ENCODE measurements at regions not wholly inside any gene's neighbourhood (a gene's known extent, or its start where the extent isn't known, plus 50 kb on each side); places are given as distances from the start of the nearest gene placed in this dataset.

GRCh38 chr2:38466409-38466808, 89.3 kb upstream of the ATL2 start:
- H3K4me1 ChIP-seq (ENCODE audit: insufficient read depth, low read length) = peaks cover 49% of the 10 kb centered on the region
- H3K79me2 ChIP-seq (ENCODE audit: insufficient read depth, low read length) = no peaks in the 10 kb centered on the region
- DNase-seq (ENCODE audit: low spot score) = no peak
- in situ Hi-C loops (cut with HindIII; ENCODE audit: extremely low pct_ligation_motif_present, low pct_unique_long_range_greater_than_20kb) (no loop called here), intact Hi-C loops (cut with micrococcal nuclease; ENCODE audit: unreplicated experiment) (loop anchor here (5.0 kb wide), 1 partner anchor 89 kb away; the partner anchor contains the start of gene ATL2)
- peaks cover 0 to 3% of the 10 kb centered on the region in 2 experiments; a peak in 4 of 5 replicates for H3K27me3 ChIP-seq (ENCODE audit: control insufficient read depth in 1 of 2, insufficient read depth in 2 of 2, low read length in 2 of 2)
- H2AFZ ChIP-seq (ENCODE audit: low read length) = no peak overlapping the region
- H3K36me3 ChIP-seq (replicated peaks in 1 of 2; ENCODE audit: control insufficient read depth in 1 of 2, insufficient read depth in 2 of 2, low read length in 2 of 2) = no peaks in the 10 kb centered on the region
- WGBS (ENCODE audit: low lambda C conversion rate) = 53% methylated on average over 5 of the region's 5 CpGs
- BruUV-seq (replicated peaks) = no TSS peak
- ChIA-PET CTCF (ENCODE audit: low intra/inter-chr PET ratio, low total read pairs) (interaction anchor here (1.5 to 2.2 kb wide), 2 partner anchors 42 to 151 kb away, joined by 4 to 18 read pairs; no protein-coding TSS in a partner anchor), POLR2A (interaction anchor here (1.4 kb wide), 1 partner anchor 90 kb away, joined by 6 read pairs; no protein-coding TSS in a partner anchor)
- H3K9me3 ChIP-seq (ENCODE audit: low read length) = no peaks in the 10 kb centered on the region
- no peak for ATAC-seq
- no peak for TF ChIP-seq MYC (CRISPR knock-in tag; IDR thresholded peaks at IDR 0.05; ENCODE audit: borderline replicate concordance)
- no peak overlapping the region for H3K4me2 ChIP-seq (ENCODE audit: low read depth, low read length)
- no peaks in the 10 kb centered on the region for H4K20me1 ChIP-seq (ENCODE audit: insufficient read depth, low read length)
- no peak for FAIRE-seq
- H3K27ac ChIP-seq (ENCODE audit: extremely low read length, insufficient read depth, low read length) = no peak overlapping the region
- no peak overlapping the region for H3K9ac ChIP-seq (ENCODE audit: insufficient read depth, low read depth, low read length)
- no peak overlapping the region for H3K4me3 ChIP-seq (replicated peaks in 1 of 3; ENCODE audit: insufficient read depth in 1 of 3, low read depth in 2 of 3, low read length in 3 of 3)

DNA sequence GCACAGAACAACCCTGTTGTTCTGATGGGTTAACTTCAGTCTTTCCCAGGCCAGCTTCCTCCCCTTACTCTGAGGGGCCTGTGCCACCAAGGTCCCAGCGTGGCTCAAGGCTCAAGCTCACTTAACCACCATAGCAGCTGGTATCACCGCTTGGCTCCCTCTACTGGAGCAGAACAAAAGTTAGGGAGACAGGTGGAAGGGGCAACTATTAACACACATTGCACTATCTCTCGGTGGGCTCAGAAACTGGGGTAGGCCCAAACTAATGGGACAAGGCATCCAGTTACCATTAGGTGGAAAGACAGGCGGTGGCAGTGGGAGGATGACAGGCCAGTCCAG, 88.7 kb upstream of the ATL2 start:
- H2AFZ ChIP-seq (ENCODE audit: low read length) = no peak overlapping the region
- DNase-seq (ENCODE audit: low spot score) (peak; percentile 75), FAIRE-seq (peak; percentile 88), ATAC-seq (peak; percentile 91)
- ChIA-PET POLR2A (interaction anchor here (0.6 to 1.4 kb wide), 6 partner anchors 11 to 285 kb away, joined by 3 to 6 read pairs (median 3); partner anchors contain the start of gene SRSF7), CTCF (ENCODE audit: low intra/inter-chr PET ratio, low total read pairs) (interaction anchor here (1.5 to 2.2 kb wide), 2 partner anchors 42 to 150 kb away, joined by 4 to 18 read pairs; no protein-coding TSS in a partner anchor)
- peak overlapping the region; percentile 46 for H3K4me2 ChIP-seq (ENCODE audit: low read depth, low read length)
- BruUV-seq (replicated peaks) = no TSS peak
- no peak overlapping the region for H3K9ac ChIP-seq (ENCODE audit: insufficient read depth, low read depth, low read length)
- H3K79me2 ChIP-seq (ENCODE audit: insufficient read depth, low read length) = no peaks in the 10 kb centered on the region
- no peak overlapping the region for H3K4me3 ChIP-seq (replicated peaks in 1 of 3; ENCODE audit: insufficient read depth in 1 of 3, low read depth in 2 of 3, low read length in 3 of 3)
- H3K4me1 ChIP-seq (ENCODE audit: insufficient read depth, low read length) = peaks cover 49% of the 10 kb centered on the region
- no peaks in the 10 kb centered on the region; a peak in 2 of 5 replicates for H3K27me3 ChIP-seq (ENCODE audit: control insufficient read depth in 1 of 2, insufficient read depth in 2 of 2, low read length in 2 of 2)
- no peaks in the 10 kb centered on the region for H3K9me3 ChIP-seq (ENCODE audit: low read length)
- H4K20me1 ChIP-seq (ENCODE audit: insufficient read depth, low read length) = no peaks in the 10 kb centered on the region
- in situ Hi-C loops (cut with HindIII; ENCODE audit: extremely low pct_ligation_motif_present, low pct_unique_long_range_greater_than_20kb) = no loop called here
- intact Hi-C loops (cut with micrococcal nuclease; ENCODE audit: unreplicated experiment) = loop anchor here (1.0 to 5.0 kb wide), 4 partner anchors 29 to 150 kb away; partner anchors contain the start of gene ATL2
- no peak overlapping the region for H3K27ac ChIP-seq (ENCODE audit: extremely low read length, insufficient read depth, low read length)
- 14% methylated on average over 4 of the region's 4 CpGs for WGBS (ENCODE audit: low lambda C conversion rate)
- H3K36me3 ChIP-seq (replicated peaks in 1 of 2; ENCODE audit: control insufficient read depth in 1 of 2, insufficient read depth in 2 of 2, low read length in 2 of 2) = no peaks in the 10 kb centered on the region
- TF ChIP-seq ZBTB4 (CRISPR knock-in tag; IDR thresholded peaks at IDR 0.05; ENCODE audit: borderline replicate concordance) (no peak), DPF2 (CRISPR knock-in tag; IDR thresholded peaks at IDR 0.05; ENCODE audit: borderline replicate concordance, low read depth) (0 out of 2 replicates have a peak, but pooled peaks have one; percentile 17), SMARCC2 (IDR thresholded peaks at IDR 0.05) (no peak), NRL (CRISPR knock-in tag; IDR thresholded peaks at IDR 0.05; ENCODE audit: borderline replicate concordance) (no peak), ZNF546 (CRISPR knock-in tag; conservative IDR thresholded peaks at IDR 0.05) (no peak), HOXA7 (CRISPR knock-in tag; IDR thresholded peaks at IDR 0.05) (no peak), ZNF160 (CRISPR knock-in tag; IDR thresholded peaks at IDR 0.05) (no peak), NKX3-1 (CRISPR knock-in tag; IDR thresholded peaks at IDR 0.05) (no peak), ZNF12 (CRISPR knock-in tag; IDR thresholded peaks at IDR 0.05) (0 out of 2 replicates have a peak, but pooled peaks have one; percentile 39), ARNT2 (CRISPR knock-in tag; IDR thresholded peaks at IDR 0.05; ENCODE audit: low read depth) (no peak), ZNF572 (CRISPR knock-in tag; IDR thresholded peaks at IDR 0.05) (no peak), TCF12 (IDR thresholded peaks at IDR 0.05) (no peak), TCF12 (CRISPR knock-in tag; IDR thresholded peaks at IDR 0.05) (no peak), ZNF24 (IDR thresholded peaks at IDR 0.05) (no peak)
- TF ChIP-seq, protein P1, sequence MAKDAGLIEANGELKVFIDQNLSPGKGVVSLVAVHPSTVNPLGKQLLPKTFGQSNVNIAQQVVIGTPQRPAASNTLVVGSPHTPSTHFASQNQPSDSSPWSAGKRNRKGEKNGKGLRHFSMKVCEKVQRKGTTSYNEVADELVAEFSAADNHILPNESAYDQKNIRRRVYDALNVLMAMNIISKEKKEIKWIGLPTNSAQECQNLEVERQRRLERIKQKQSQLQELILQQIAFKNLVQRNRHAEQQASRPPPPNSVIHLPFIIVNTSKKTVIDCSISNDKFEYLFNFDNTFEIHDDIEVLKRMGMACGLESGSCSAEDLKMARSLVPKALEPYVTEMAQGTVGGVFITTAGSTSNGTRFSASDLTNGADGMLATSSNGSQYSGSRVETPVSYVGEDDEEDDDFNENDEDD (CRISPR knock-in tag; IDR thresholded peaks at IDR 0.05; ENCODE audit: borderline replicate concordance) = no peak
